ENCODE measurements at regions not wholly inside any gene's neighbourhood (a gene's known extent, or its start where the extent isn't known, plus 50 kb on each side); places are given as distances from the start of the nearest gene placed in this dataset.

- H3K4me1 ChIP-seq (ENCODE audit: control insufficient read depth, insufficient read depth, low read length) = no peaks in the 10 kb centered on the region
- no peaks in the 10 kb centered on the region for H3K27me3 ChIP-seq (ENCODE audit: control insufficient read depth, insufficient read depth, low read length)
- no peak overlapping the region for H3K4me3 ChIP-seq (ENCODE audit: low read depth, low read length)
- H3K36me3 ChIP-seq (ENCODE audit: control insufficient read depth, insufficient read depth, low read length) = no peaks in the 10 kb centered on the region
- H3K9me3 ChIP-seq (ENCODE audit: control insufficient read depth, insufficient read depth, low read length) = peaks cover 3% of the 10 kb centered on the region
- no peak overlapping the region for H3K9ac ChIP-seq (ENCODE audit: low read depth, low read length)
These were observed 1072.8 kb upstream of the TMEM132C start for GRCh38 chr12:127194176-127194575.

GRCh38 chr12:127205781-127206555 is 1061.0 kb upstream of the TMEM132C start:
- Histone ChIP-seq H3K4me1 (ENCODE audit: control insufficient read depth, insufficient read depth, low read length) (no peaks in the 10 kb centered on the region), H3K9me3 (ENCODE audit: control insufficient read depth, insufficient read depth, low read length) (no peaks in the 10 kb centered on the region), H3K9ac (ENCODE audit: low read depth, low read length) (no peak overlapping the region), H3K36me3 (ENCODE audit: control insufficient read depth, insufficient read depth, low read length) (no peaks in the 10 kb centered on the region), H3K27me3 (ENCODE audit: control insufficient read depth, insufficient read depth, low read length) (no peaks in the 10 kb centered on the region), H3K4me3 (ENCODE audit: low read depth, low read length) (no peak overlapping the region)

- Histone ChIP-seq H3K9ac (ENCODE audit: low read depth, low read length) (no peak overlapping the region), H3K36me3 (ENCODE audit: control insufficient read depth, insufficient read depth, low read length) (no peaks in the 10 kb centered on the region), H3K4me1 (ENCODE audit: control insufficient read depth, insufficient read depth, low read length) (no peaks in the 10 kb centered on the region), H3K9me3 (ENCODE audit: control insufficient read depth, insufficient read depth, low read length) (peaks cover 3% of the 10 kb centered on the region), H3K4me3 (ENCODE audit: low read depth, low read length) (no peak overlapping the region), H3K27me3 (ENCODE audit: control insufficient read depth, insufficient read depth, low read length) (no peaks in the 10 kb centered on the region)
These were observed 1057.7 kb upstream of the TMEM132C start for GRCh38 chr12:127209318-127209717.

GRCh38 chr12:127214186-127214585 is 1052.8 kb upstream of the TMEM132C start:
- H3K27me3 ChIP-seq (ENCODE audit: control insufficient read depth, insufficient read depth, low read length) = no peaks in the 10 kb centered on the region
- H3K4me1 ChIP-seq (ENCODE audit: control insufficient read depth, insufficient read depth, low read length) = no peaks in the 10 kb centered on the region
- no peak overlapping the region for H3K4me3 ChIP-seq (ENCODE audit: low read depth, low read length)
- no peak overlapping the region for H3K9ac ChIP-seq (ENCODE audit: low read depth, low read length)
- H3K9me3 ChIP-seq (ENCODE audit: control insufficient read depth, insufficient read depth, low read length) = peaks cover 8% of the 10 kb centered on the region
- H3K36me3 ChIP-seq (ENCODE audit: control insufficient read depth, insufficient read depth, low read length) = no peaks in the 10 kb centered on the region

GRCh38 chr12:127223011-127223410 is 1044.0 kb upstream of the TMEM132C start:
- Histone ChIP-seq H3K9ac (ENCODE audit: low read depth, low read length) (no peak overlapping the region), H3K9me3 (ENCODE audit: control insufficient read depth, insufficient read depth, low read length) (no peaks in the 10 kb centered on the region)

GRCh38 chr12:127223731-127224130 is 1043.2 kb upstream of the TMEM132C start:
- Histone ChIP-seq H3K27me3 (ENCODE audit: control insufficient read depth, insufficient read depth, low read length) (no peaks in the 10 kb centered on the region), H3K9me3 (ENCODE audit: control insufficient read depth, insufficient read depth, low read length) (no peaks in the 10 kb centered on the region), H3K4me1 (ENCODE audit: control insufficient read depth, insufficient read depth, low read length) (no peaks in the 10 kb centered on the region), H3K36me3 (ENCODE audit: control insufficient read depth, insufficient read depth, low read length) (no peaks in the 10 kb centered on the region), H3K4me3 (ENCODE audit: low read depth, low read length) (no peak overlapping the region), H3K9ac (ENCODE audit: low read depth, low read length) (no peak overlapping the region)

More at GRCh38 chr12:127223011-127223410, 1044.0 kb upstream of the TMEM132C start:
- Histone ChIP-seq H3K4me3 (ENCODE audit: low read depth, low read length) (no peak overlapping the region), H3K36me3 (ENCODE audit: control insufficient read depth, insufficient read depth, low read length) (no peaks in the 10 kb centered on the region), H3K27me3 (ENCODE audit: control insufficient read depth, insufficient read depth, low read length) (no peaks in the 10 kb centered on the region), H3K4me1 (ENCODE audit: control insufficient read depth, insufficient read depth, low read length) (no peaks in the 10 kb centered on the region)

- Histone ChIP-seq H3K9ac (ENCODE audit: low read depth, low read length) (no peak overlapping the region), H3K4me1 (ENCODE audit: control insufficient read depth, insufficient read depth, low read length) (no peaks in the 10 kb centered on the region), H3K27me3 (ENCODE audit: control insufficient read depth, insufficient read depth, low read length) (no peaks in the 10 kb centered on the region), H3K4me3 (ENCODE audit: low read depth, low read length) (no peak overlapping the region), H3K36me3 (ENCODE audit: control insufficient read depth, insufficient read depth, low read length) (no peaks in the 10 kb centered on the region), H3K9me3 (ENCODE audit: control insufficient read depth, insufficient read depth, low read length) (no peaks in the 10 kb centered on the region)
These were observed 1036.1 kb upstream of the TMEM132C start for GRCh38 chr12:127230843-127231260.

GRCh38 chr12:127231371-127231770 is 1035.6 kb upstream of the TMEM132C start:
- Histone ChIP-seq H3K4me3 (ENCODE audit: low read depth, low read length) (no peak overlapping the region), H3K36me3 (ENCODE audit: control insufficient read depth, insufficient read depth, low read length) (no peaks in the 10 kb centered on the region), H3K9ac (ENCODE audit: low read depth, low read length) (no peak overlapping the region)

GRCh38 chr12:127233016-127233415 is 1034.0 kb upstream of the TMEM132C start:
- Histone ChIP-seq H3K4me3 (ENCODE audit: low read depth, low read length) (no peak overlapping the region), H3K9me3 (ENCODE audit: control insufficient read depth, insufficient read depth, low read length) (peaks cover under 1% of the 10 kb centered on the region), H3K27me3 (ENCODE audit: control insufficient read depth, insufficient read depth, low read length) (no peaks in the 10 kb centered on the region), H3K36me3 (ENCODE audit: control insufficient read depth, insufficient read depth, low read length) (no peaks in the 10 kb centered on the region), H3K4me1 (ENCODE audit: control insufficient read depth, insufficient read depth, low read length) (no peaks in the 10 kb centered on the region), H3K9ac (ENCODE audit: low read depth, low read length) (no peak overlapping the region)

More at GRCh38 chr12:127231371-127231770, 1035.6 kb upstream of the TMEM132C start:
- no peaks in the 10 kb centered on the region for H3K27me3 ChIP-seq (ENCODE audit: control insufficient read depth, insufficient read depth, low read length)
- no peaks in the 10 kb centered on the region for H3K4me1 ChIP-seq (ENCODE audit: control insufficient read depth, insufficient read depth, low read length)
- no peaks in the 10 kb centered on the region for H3K9me3 ChIP-seq (ENCODE audit: control insufficient read depth, insufficient read depth, low read length)

GRCh38 chr12:127235761-127236160 is 1031.2 kb upstream of the TMEM132C start:
- no peaks in the 10 kb centered on the region for H3K36me3 ChIP-seq (ENCODE audit: control insufficient read depth, insufficient read depth, low read length)
- no peak overlapping the region for H3K9ac ChIP-seq (ENCODE audit: low read depth, low read length)
- no peaks in the 10 kb centered on the region for H3K27me3 ChIP-seq (ENCODE audit: control insufficient read depth, insufficient read depth, low read length)
- H3K9me3 ChIP-seq (ENCODE audit: control insufficient read depth, insufficient read depth, low read length) = peaks cover 5% of the 10 kb centered on the region
- H3K4me3 ChIP-seq (ENCODE audit: low read depth, low read length) = no peak overlapping the region
- no peaks in the 10 kb centered on the region for H3K4me1 ChIP-seq (ENCODE audit: control insufficient read depth, insufficient read depth, low read length)

- no peak overlapping the region for H3K4me3 ChIP-seq (ENCODE audit: low read depth, low read length)
- H3K36me3 ChIP-seq (ENCODE audit: control insufficient read depth, insufficient read depth, low read length) = no peaks in the 10 kb centered on the region
- H3K4me1 ChIP-seq (ENCODE audit: control insufficient read depth, insufficient read depth, low read length) = no peaks in the 10 kb centered on the region
- no peak overlapping the region for H3K9ac ChIP-seq (ENCODE audit: low read depth, low read length)
- peaks cover 5% of the 10 kb centered on the region for H3K9me3 ChIP-seq (ENCODE audit: control insufficient read depth, insufficient read depth, low read length)
- no peaks in the 10 kb centered on the region for H3K27me3 ChIP-seq (ENCODE audit: control insufficient read depth, insufficient read depth, low read length)
These were observed 1030.5 kb upstream of the TMEM132C start for GRCh38 chr12:127236491-127236890.

GRCh38 chr12:127237151-127237550 is 1029.8 kb upstream of the TMEM132C start:
- H3K9ac ChIP-seq (ENCODE audit: low read depth, low read length) = no peak overlapping the region

More at GRCh38 chr12:127237151-127237550, 1029.8 kb upstream of the TMEM132C start:
- Histone ChIP-seq H3K4me3 (ENCODE audit: low read depth, low read length) (no peak overlapping the region), H3K27me3 (ENCODE audit: control insufficient read depth, insufficient read depth, low read length) (no peaks in the 10 kb centered on the region), H3K4me1 (ENCODE audit: control insufficient read depth, insufficient read depth, low read length) (no peaks in the 10 kb centered on the region), H3K9me3 (ENCODE audit: control insufficient read depth, insufficient read depth, low read length) (peaks cover 5% of the 10 kb centered on the region), H3K36me3 (ENCODE audit: control insufficient read depth, insufficient read depth, low read length) (no peaks in the 10 kb centered on the region)
